ENCODE measurements at regions not wholly inside any gene's neighbourhood (a gene's known extent, or its start where the extent isn't known, plus 50 kb on each side); places are given as distances from the start of the nearest gene placed in this dataset.

DNA sequence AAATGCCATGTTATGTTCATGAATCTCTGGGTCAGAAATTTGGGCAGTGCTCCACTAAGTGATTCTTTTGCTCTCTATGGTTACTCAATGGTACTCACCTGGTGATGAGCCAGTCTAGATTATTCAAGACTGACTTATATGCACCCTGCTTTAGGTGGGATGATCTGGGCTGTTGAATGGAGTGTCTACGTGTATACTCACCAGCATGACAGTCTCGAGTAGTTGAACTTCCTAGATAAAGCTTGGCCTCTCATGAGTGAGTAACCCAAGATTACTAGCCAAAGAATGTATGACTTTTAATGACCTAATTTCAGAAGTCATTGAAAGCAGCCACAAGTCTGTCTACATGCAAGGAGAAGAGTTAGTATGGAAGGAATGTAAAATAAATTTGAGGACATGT, 77.5 kb upstream of the CADM2 start:
- TF ChIP-seq, protein P1, sequence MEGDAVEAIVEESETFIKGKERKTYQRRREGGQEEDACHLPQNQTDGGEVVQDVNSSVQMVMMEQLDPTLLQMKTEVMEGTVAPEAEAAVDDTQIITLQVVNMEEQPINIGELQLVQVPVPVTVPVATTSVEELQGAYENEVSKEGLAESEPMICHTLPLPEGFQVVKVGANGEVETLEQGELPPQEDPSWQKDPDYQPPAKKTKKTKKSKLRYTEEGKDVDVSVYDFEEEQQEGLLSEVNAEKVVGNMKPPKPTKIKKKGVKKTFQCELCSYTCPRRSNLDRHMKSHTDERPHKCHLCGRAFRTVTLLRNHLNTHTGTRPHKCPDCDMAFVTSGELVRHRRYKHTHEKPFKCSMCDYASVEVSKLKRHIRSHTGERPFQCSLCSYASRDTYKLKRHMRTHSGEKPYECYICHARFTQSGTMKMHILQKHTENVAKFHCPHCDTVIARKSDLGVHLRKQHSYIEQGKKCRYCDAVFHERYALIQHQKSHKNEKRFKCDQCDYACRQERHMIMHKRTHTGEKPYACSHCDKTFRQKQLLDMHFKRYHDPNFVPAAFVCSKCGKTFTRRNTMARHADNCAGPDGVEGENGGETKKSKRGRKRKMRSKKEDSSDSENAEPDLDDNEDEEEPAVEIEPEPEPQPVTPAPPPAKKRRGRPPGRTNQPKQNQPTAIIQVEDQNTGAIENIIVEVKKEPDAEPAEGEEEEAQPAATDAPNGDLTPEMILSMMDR (IDR thresholded peaks at IDR 0.05; ENCODE audit: low read depth, low read length): no peak
- TF ChIP-seq EZH2phosphoT487 (IDR thresholded peaks at IDR 0.05; ENCODE audit: low read depth): no peak
